B cell (primary cell): ENCODE measurements at regions not wholly inside any gene's neighbourhood (a gene's known extent, or its start where the extent isn't known, plus 50 kb on each side); places are given as distances from the start of the nearest gene placed in this dataset.

Experiments
- CTCF ChIP-seq: fragments of 200-600 bp; IDR thresholded peaks from one replicate; pipeline ENCODE4 v1.8.0; 2022; ENCODE audit warnings: antibody characterized with exemption, mild to moderate bottlenecking
- EZH2 ChIP-seq: IDR thresholded peaks from 2 replicates; pipeline ENCODE4 v1.6.1; 2012; ENCODE audit warnings: borderline replicate concordance, low read depth, mild to moderate bottlenecking, moderate library complexity, low read length; ENCODE audit not compliant: insufficient read depth, poor library complexity, severe bottlenecking

- no peak for TF ChIP-seq CTCF
- no peak for TF ChIP-seq EZH2
Observed at GRCh38 chrX:115393271-115393670, 103.8 kb downstream of the LUZP4 start.
